ENCODE measurements at regions not wholly inside any gene's neighbourhood (a gene's known extent, or its start where the extent isn't known, plus 50 kb on each side); places are given as distances from the start of the nearest gene placed in this dataset.

DNA sequence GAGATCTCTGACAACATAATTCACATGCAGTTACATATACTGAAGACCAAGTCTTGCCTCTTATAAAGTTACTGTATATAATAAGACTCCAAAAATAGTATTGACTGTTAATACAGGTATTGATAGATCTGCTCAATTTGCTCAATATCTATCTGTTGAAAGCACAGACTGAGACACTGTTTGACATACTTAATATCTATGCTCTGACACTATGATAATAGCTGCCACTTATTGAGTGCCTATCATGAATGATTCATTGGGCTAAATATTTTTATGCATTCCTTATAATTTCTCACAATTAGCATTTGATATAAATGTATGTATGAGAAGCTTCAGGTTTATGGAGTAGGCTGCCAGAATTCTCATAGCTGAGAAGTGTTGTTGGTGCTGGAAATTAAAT lies 1600.9 kb upstream of the IGFBP7 start:
- H3K9me2 ChIP-seq: no peaks in the 10 kb centered on the region
- no peak overlapping the region for H3K4me2 ChIP-seq
- H3F3A ChIP-seq (replicated peaks; ENCODE audit: insufficient read depth): no peaks in the 10 kb centered on the region
- CTCF ChIA-PET: no interaction called here
- no peak overlapping the region for H2AFZ ChIP-seq (ENCODE audit: low read depth)
- POLR2A ChIA-PET: no interaction called here
- H3K4me1 ChIP-seq (ENCODE audit: control insufficient read depth in 1 of 2, insufficient read depth in 2 of 2, low read depth in 1 of 2, low read length in 1 of 2): no peaks in the 10 kb centered on the region
- TF ChIP-seq RAD21 (IDR thresholded peaks at IDR 0.05; ENCODE audit: low read length) (no peak), EZH2phosphoT487 (IDR thresholded peaks at IDR 0.05; ENCODE audit: borderline replicate concordance, low read depth) (no peak), RFX5 (IDR thresholded peaks at IDR 0.05; ENCODE audit: low read length) (no peak), MEF2A (IDR thresholded peaks at IDR 0.05; ENCODE audit: borderline replicate concordance, low read depth) (no peak), USF1 (IDR thresholded peaks at IDR 0.05; ENCODE audit: borderline replicate concordance, low read depth) (no peak), POLR2AphosphoS5 (IDR thresholded peaks at IDR 0.05; ENCODE audit: low read depth, low read length) (no peak), GABPA (IDR thresholded peaks at IDR 0.05; ENCODE audit: low read depth) (no peak), GATA2 (CRISPR knock-in tag; IDR thresholded peaks at IDR 0.05) (no peak), FOXM1 (IDR thresholded peaks at IDR 0.05; ENCODE audit: low read depth) (no peak), TCF12 (IDR thresholded peaks at IDR 0.05) (no peak), MAX (IDR thresholded peaks at IDR 0.05; ENCODE audit: low read depth) (no peak), MXI1 (IDR thresholded peaks at IDR 0.05; ENCODE audit: low read depth, low read length) (no peak), RCOR1 (IDR thresholded peaks at IDR 0.05; ENCODE audit: low read length) (no peak)
- TF ChIP-seq, protein P1, sequence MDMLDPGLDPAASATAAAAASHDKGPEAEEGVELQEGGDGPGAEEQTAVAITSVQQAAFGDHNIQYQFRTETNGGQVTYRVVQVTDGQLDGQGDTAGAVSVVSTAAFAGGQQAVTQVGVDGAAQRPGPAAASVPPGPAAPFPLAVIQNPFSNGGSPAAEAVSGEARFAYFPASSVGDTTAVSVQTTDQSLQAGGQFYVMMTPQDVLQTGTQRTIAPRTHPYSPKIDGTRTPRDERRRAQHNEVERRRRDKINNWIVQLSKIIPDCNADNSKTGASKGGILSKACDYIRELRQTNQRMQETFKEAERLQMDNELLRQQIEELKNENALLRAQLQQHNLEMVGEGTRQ (IDR thresholded peaks at IDR 0.05; ENCODE audit: borderline replicate concordance, low read depth, low read length): no peak
- TF ChIP-seq, protein P2, sequence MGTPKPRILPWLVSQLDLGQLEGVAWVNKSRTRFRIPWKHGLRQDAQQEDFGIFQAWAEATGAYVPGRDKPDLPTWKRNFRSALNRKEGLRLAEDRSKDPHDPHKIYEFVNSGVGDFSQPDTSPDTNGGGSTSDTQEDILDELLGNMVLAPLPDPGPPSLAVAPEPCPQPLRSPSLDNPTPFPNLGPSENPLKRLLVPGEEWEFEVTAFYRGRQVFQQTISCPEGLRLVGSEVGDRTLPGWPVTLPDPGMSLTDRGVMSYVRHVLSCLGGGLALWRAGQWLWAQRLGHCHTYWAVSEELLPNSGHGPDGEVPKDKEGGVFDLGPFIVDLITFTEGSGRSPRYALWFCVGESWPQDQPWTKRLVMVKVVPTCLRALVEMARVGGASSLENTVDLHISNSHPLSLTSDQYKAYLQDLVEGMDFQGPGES (IDR thresholded peaks at IDR 0.05; ENCODE audit: low read depth, low read length): no peak
- no peak overlapping the region for H3K27ac ChIP-seq (ENCODE audit: low read depth in 2 of 2, low read length in 1 of 2)
- no peaks in the 10 kb centered on the region for H4K20me1 ChIP-seq (ENCODE audit: insufficient read depth)
- H3K9me3 ChIP-seq: no peaks in the 10 kb centered on the region; the same call in 1 of the 2 replicates
- H3K36me3 ChIP-seq (replicated peaks in 1 of 2; ENCODE audit: control insufficient read depth in 1 of 2, insufficient read depth in 2 of 2, low read length in 1 of 2): no peaks in the 10 kb centered on the region
- no peak overlapping the region for H3K4me3 ChIP-seq (ENCODE audit: low read depth in 2 of 2, low read length in 1 of 2)
- no peak for DNase-seq
- H3K9ac ChIP-seq: no peak overlapping the region
- no peaks in the 10 kb centered on the region for H3K79me2 ChIP-seq (ENCODE audit: insufficient read depth)
- H3K27me3 ChIP-seq (ENCODE audit: insufficient read depth): no peaks in the 10 kb centered on the region

GRCh38 chr4:58688568-58688967 lies 1578.4 kb upstream of the IGFBP7 start:
- H3K79me2 ChIP-seq (ENCODE audit: insufficient read depth): no peaks in the 10 kb centered on the region
- TF ChIP-seq TEAD4 (IDR thresholded peaks at IDR 0.05; ENCODE audit: borderline replicate concordance, insufficient read depth): no peak
- TF ChIP-seq NRF1 (IDR thresholded peaks at IDR 0.05; ENCODE audit: low read depth, low read length): no peak
- TF ChIP-seq, protein P1 (IDR thresholded peaks at IDR 0.05; ENCODE audit: borderline replicate concordance, low read depth, low read length): no peak
- TF ChIP-seq FOSL2 (IDR thresholded peaks at IDR 0.05; ENCODE audit: borderline replicate concordance, low read depth): no peak
- TF ChIP-seq CTCF (IDR thresholded peaks at IDR 0.05): no peak
- TF ChIP-seq EP300 (IDR thresholded peaks at IDR 0.05; ENCODE audit: borderline replicate concordance in 1 of 2, low read depth in 1 of 2, low read length in 1 of 2): no peak
- no peak for TF ChIP-seq MEF2A (IDR thresholded peaks at IDR 0.05; ENCODE audit: borderline replicate concordance, low read depth)
- no peak for TF ChIP-seq ELF1 (IDR thresholded peaks at IDR 0.05)
- no peak for TF ChIP-seq NFIC (IDR thresholded peaks at IDR 0.05; ENCODE audit: borderline replicate concordance)
- no peak for TF ChIP-seq RFX5 (IDR thresholded peaks at IDR 0.05; ENCODE audit: low read length)
- no peak for TF ChIP-seq MXI1 (IDR thresholded peaks at IDR 0.05; ENCODE audit: low read depth, low read length)
- no peak for TF ChIP-seq YY1 (IDR thresholded peaks at IDR 0.05; ENCODE audit: low read depth)
- no peak for TF ChIP-seq JUND (IDR thresholded peaks at IDR 0.05)
- TF ChIP-seq FOXM1 (IDR thresholded peaks at IDR 0.05; ENCODE audit: low read depth): no peak
- no peak for TF ChIP-seq POLR2AphosphoS5 (IDR thresholded peaks at IDR 0.05; ENCODE audit: low read depth, low read length)
- no peak for TF ChIP-seq CHD2 (IDR thresholded peaks at IDR 0.05; ENCODE audit: low read length, partially characterized antibody)

More at GRCh38 chr4:58688568-58688967, 1578.4 kb upstream of the IGFBP7 start:
- H3K36me3 ChIP-seq (replicated peaks in 1 of 2; ENCODE audit: control insufficient read depth in 1 of 2, insufficient read depth in 2 of 2, low read length in 1 of 2): no peaks in the 10 kb centered on the region
- 4% methylated on average over 1 of the region's 1 CpG for WGBS (ENCODE audit: low lambda C conversion rate)
- H3K9me2 ChIP-seq: no peaks in the 10 kb centered on the region
- no peak overlapping the region for H2AFZ ChIP-seq (ENCODE audit: low read depth)
- H3K27ac ChIP-seq (ENCODE audit: low read depth in 2 of 2, low read length in 1 of 2): no peak overlapping the region
- H3K9me3 ChIP-seq: no peaks in the 10 kb centered on the region
- H3K9ac ChIP-seq: no peak overlapping the region
- ChIA-PET POLR2A (no interaction called here), CTCF (no interaction called here)
- no peak overlapping the region for H3K4me3 ChIP-seq (ENCODE audit: low read depth in 2 of 2, low read length in 1 of 2)
- H4K20me1 ChIP-seq (ENCODE audit: insufficient read depth): no peaks in the 10 kb centered on the region
- DNase-seq: no peak
- H3F3A ChIP-seq (replicated peaks; ENCODE audit: insufficient read depth): no peaks in the 10 kb centered on the region
- H3K27me3 ChIP-seq (ENCODE audit: insufficient read depth): no peaks in the 10 kb centered on the region
- no peak overlapping the region for H3K4me2 ChIP-seq
- no peaks in the 10 kb centered on the region for H3K4me1 ChIP-seq (ENCODE audit: control insufficient read depth in 1 of 2, insufficient read depth in 2 of 2, low read depth in 1 of 2, low read length in 1 of 2)

All from SK-N-SH (cell line).